ENCODE measurements at regions not wholly inside any gene's neighbourhood (a gene's known extent, or its start where the extent isn't known, plus 50 kb on each side); places are given as distances from the start of the nearest gene placed in this dataset.

DNA sequence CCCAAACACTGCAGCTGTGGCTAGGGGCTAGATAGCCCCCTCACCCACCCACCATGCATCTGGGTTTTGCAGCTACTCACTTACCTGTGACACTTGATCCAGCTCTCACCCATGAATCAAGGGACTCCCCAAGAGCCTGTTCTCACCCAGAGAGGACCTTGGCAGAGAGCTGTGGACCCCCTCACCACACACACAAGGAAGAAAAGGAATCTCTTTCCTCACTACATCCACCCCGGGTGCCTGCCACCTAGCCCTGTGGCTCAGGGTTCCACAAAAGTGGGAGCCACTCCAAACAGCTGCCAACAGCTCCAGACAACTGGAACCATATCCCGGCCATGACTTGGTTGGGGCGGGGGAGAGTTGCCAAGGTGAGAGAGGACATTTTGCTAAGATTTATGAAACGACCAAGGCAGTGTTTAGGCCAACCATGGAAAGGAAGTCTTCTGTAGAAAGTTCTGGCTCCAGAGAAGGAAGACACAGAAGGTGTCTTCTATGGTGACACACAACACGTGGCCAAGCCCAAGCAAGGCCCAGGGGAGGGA lies 522.1 kb upstream of the RAB6C start:
- DNase-seq (ENCODE audit: low read depth) = no peak
- TF ChIP-seq, protein P1, sequence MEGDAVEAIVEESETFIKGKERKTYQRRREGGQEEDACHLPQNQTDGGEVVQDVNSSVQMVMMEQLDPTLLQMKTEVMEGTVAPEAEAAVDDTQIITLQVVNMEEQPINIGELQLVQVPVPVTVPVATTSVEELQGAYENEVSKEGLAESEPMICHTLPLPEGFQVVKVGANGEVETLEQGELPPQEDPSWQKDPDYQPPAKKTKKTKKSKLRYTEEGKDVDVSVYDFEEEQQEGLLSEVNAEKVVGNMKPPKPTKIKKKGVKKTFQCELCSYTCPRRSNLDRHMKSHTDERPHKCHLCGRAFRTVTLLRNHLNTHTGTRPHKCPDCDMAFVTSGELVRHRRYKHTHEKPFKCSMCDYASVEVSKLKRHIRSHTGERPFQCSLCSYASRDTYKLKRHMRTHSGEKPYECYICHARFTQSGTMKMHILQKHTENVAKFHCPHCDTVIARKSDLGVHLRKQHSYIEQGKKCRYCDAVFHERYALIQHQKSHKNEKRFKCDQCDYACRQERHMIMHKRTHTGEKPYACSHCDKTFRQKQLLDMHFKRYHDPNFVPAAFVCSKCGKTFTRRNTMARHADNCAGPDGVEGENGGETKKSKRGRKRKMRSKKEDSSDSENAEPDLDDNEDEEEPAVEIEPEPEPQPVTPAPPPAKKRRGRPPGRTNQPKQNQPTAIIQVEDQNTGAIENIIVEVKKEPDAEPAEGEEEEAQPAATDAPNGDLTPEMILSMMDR (conservative IDR thresholded peaks at IDR 0.05; ENCODE audit: low read depth, low read length) = no peak
- no peak overlapping the region for H3K4me3 ChIP-seq (ENCODE audit: low read length)

DNA sequence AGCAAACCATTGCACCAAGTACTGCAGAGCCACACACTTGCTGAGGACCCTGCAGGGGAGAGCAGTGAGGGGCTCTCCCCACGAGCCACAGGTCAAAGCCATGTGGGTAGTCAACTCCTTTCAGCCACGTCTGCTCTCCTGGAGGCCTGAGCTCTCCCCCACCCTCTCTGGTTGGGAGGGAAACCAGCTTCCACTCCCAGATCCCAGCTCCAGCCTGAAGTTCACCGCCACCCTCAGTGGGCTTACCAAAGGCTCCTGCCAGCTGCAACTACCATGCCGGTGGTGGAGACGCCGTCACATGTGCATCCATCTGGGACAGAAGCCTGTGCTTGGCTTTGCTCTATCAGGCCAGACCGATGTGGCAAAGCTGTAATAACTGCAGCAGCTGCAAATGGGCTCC lies 521.5 kb upstream of the RAB6C start:
- TF ChIP-seq, protein P1 (conservative IDR thresholded peaks at IDR 0.05; ENCODE audit: low read depth, low read length) = no peak
- DNase-seq (ENCODE audit: low read depth) = no peak
- no peak overlapping the region for H3K4me3 ChIP-seq (ENCODE audit: low read length)

GRCh38 chr2:129458436-129458835 lies 521.0 kb upstream of the RAB6C start:
- H3K4me3 ChIP-seq (ENCODE audit: low read length) = no peak overlapping the region
- no peak for DNase-seq (ENCODE audit: low read depth)
- TF ChIP-seq, protein P1 (conservative IDR thresholded peaks at IDR 0.05; ENCODE audit: low read depth, low read length) = no peak

DNA sequence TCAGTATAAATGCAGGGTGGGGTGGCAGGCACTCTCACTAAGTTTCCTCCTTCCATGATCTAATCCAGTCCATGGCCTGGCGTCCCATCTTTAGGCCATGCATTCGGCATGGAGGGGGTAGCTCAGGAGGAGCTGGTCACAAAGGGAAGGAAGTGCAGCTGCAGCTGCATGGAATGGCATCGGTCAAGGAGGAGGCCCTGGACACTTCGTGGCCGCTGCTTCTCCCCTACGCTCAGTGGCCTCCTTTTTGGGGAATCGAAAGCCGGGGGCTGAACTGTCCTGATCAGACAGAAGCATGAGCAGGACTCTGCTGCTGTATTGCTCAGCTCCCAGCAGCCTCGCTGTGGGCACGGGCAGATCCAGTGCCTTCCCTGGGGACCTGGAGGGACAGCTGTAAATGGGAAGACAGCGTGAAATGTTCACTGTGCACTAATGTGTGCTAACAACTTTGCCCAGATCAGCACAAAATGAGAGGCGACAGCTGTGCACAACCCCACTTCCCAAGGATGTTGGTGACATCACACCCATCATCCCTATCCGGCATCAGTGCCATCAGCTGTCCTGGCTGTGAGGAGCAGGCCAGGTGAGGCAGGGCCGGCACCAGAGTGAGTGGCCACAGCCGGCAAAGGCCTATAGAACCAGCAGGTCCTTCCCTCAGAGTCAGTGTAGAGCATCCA lies 520.1 kb upstream of the RAB6C start:
- no peak for DNase-seq (ENCODE audit: low read depth)
- TF ChIP-seq, protein P1 (conservative IDR thresholded peaks at IDR 0.05; ENCODE audit: low read depth, low read length) = no peak
- H3K4me3 ChIP-seq (ENCODE audit: low read length) = no peak overlapping the region

DNA sequence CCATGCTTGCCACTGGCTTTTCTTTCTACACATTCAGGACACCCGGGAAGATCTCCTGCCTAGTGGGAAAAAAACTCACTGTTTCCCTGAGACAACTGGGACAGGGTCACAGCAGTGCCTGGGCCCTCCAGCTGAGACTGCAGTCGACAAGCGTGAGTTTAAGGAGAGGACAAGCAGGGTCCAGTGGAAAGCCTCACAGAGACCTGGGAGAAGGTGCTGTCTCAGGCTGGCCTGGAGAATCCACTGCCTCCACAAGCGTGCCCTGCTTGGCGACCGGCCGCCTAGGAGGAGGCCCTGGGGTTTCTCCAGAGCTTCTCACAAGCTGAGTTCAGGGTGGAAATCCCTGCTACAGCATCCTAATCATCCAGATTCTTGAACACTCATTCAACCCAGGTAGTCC lies 519.6 kb upstream of the RAB6C start:
- no peak overlapping the region for H3K4me3 ChIP-seq (ENCODE audit: low read length)
- DNase-seq (ENCODE audit: low read depth) = no peak
- TF ChIP-seq, protein P1 (conservative IDR thresholded peaks at IDR 0.05; ENCODE audit: low read depth, low read length) = no peak

DNA sequence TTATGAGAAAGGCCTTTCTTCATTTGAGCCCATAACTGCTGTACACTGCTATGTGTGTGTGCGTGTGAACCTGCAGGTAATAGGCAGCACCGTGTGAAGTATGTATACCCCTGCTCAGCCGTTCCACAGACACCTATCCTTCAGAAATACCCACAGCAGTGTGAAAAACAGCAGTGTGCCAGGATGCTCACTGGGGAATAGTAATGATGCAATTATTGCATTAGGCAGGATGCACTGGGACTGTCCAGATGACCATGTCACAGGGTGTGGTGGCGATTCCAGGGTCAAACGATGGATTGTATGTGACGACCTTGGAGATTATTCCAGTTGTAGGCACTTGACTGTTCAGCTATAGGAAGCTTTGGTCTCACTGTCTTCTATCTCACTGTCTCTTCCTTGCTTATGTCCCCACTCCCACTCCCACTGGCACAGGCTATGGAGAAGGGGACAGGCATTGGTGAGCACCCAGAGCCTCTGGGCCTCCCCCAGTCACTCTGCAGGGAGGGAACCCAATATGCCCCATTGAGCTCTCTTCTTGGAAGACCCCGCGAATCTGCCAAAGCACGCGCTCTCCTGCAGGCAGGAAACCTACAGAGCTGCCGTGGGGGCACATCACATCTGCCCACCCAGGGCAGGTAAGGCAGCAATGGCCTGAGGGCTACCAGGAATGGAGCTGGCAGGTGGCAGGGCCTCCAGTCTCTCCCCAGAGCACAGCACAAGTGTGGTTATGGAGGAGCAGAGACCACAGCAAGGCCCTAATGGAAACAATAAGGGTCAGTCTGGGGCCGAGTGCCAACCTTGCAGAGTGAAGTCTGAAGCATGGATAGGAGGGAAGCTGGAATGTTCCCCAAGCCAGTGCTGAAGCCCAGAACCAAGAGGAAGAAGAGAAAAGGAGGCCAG lies 518.9 kb upstream of the RAB6C start:
- H3K4me3 ChIP-seq (ENCODE audit: low read length) = no peak overlapping the region
- TF ChIP-seq, protein P1 (conservative IDR thresholded peaks at IDR 0.05; ENCODE audit: low read depth, low read length) = no peak
- DNase-seq (ENCODE audit: low read depth) = no peak

Measured in retinal pigment epithelial cell (primary cell).